Colonic mucosa (tissue), 4 donors: ENCODE measurements at regions not wholly inside any gene's neighbourhood (a gene's known extent, or its start where the extent isn't known, plus 50 kb on each side); places are given as distances from the start of the nearest gene placed in this dataset.
A peak's percentile ranks its signal among the peaks of the same experiment; 100 is the strongest.

Experiments
- DNase-seq: peaks from one replicate; pipeline ENCODE4 v3.0.0-alpha.2; 2020
- H3K27ac ChIP-seq: fragments of 200-600 bp; one replicate; pipeline ENCODE4 v1.8.0; 2021
- H3K27me3 ChIP-seq: fragments of 200-600 bp; one replicate; pipeline ENCODE4 v1.8.0; 2021
- H3K36me3 ChIP-seq: fragments of 200-600 bp; one replicate; pipeline ENCODE4 v1.8.0; 2021
- H3K4me1 ChIP-seq: fragments of 200-600 bp; one replicate; pipeline ENCODE4 v1.8.0; 2021; ENCODE audit warnings: mild to moderate bottlenecking
- H3K4me3 ChIP-seq: fragments of 200-600 bp; one replicate; pipeline ENCODE4 v1.8.0; 2021
- H3K9ac ChIP-seq, 2 donors: one replicate each; pipeline ENCODE4 v1.7.0; 2013; ENCODE audit warnings: control low read depth in 2 of 2, low read depth in 2 of 2, low read length in 2 of 2
- H3K9me3 ChIP-seq: fragments of 200-600 bp; one replicate; pipeline ENCODE4 v1.8.0; 2021
- intact Hi-C: fragments of 100-400 bp; cut with DNase I; formaldehyde crosslinking; loops from one replicate; pipeline ENCODE4 v1.14.1; 2022
- TF ChIP-seq, protein P1 (sequence below): fragments of 200-600 bp; IDR thresholded peaks from one replicate; pipeline ENCODE4 v1.8.0; 2022; ENCODE audit warnings: antibody characterized with exemption, mild to moderate bottlenecking
- donor health status: healthy.
- donor health status: DM: no; HTN: no; CAD: no.
- donor health status: DM: no; HTN: no; CAD: no.

- no peak overlapping the region for H3K4me3 ChIP-seq
- no peak overlapping the region for H3K27ac ChIP-seq
- no peak for DNase-seq
- no peaks in the 10 kb centered on the region for H3K4me1 ChIP-seq
- TF ChIP-seq, protein P1, sequence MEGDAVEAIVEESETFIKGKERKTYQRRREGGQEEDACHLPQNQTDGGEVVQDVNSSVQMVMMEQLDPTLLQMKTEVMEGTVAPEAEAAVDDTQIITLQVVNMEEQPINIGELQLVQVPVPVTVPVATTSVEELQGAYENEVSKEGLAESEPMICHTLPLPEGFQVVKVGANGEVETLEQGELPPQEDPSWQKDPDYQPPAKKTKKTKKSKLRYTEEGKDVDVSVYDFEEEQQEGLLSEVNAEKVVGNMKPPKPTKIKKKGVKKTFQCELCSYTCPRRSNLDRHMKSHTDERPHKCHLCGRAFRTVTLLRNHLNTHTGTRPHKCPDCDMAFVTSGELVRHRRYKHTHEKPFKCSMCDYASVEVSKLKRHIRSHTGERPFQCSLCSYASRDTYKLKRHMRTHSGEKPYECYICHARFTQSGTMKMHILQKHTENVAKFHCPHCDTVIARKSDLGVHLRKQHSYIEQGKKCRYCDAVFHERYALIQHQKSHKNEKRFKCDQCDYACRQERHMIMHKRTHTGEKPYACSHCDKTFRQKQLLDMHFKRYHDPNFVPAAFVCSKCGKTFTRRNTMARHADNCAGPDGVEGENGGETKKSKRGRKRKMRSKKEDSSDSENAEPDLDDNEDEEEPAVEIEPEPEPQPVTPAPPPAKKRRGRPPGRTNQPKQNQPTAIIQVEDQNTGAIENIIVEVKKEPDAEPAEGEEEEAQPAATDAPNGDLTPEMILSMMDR, result no peak
- H3K27me3 ChIP-seq, result no peaks in the 10 kb centered on the region
- no peaks in the 10 kb centered on the region for H3K9me3 ChIP-seq
- intact Hi-C loops, result no loop called here
- H3K36me3 ChIP-seq, result no peaks in the 10 kb centered on the region
- no peak overlapping the region for H3K9ac ChIP-seq
Measured at GRCh38 chr2:239504643-239505235, 103.9 kb upstream of the HDAC4 start.

DNA sequence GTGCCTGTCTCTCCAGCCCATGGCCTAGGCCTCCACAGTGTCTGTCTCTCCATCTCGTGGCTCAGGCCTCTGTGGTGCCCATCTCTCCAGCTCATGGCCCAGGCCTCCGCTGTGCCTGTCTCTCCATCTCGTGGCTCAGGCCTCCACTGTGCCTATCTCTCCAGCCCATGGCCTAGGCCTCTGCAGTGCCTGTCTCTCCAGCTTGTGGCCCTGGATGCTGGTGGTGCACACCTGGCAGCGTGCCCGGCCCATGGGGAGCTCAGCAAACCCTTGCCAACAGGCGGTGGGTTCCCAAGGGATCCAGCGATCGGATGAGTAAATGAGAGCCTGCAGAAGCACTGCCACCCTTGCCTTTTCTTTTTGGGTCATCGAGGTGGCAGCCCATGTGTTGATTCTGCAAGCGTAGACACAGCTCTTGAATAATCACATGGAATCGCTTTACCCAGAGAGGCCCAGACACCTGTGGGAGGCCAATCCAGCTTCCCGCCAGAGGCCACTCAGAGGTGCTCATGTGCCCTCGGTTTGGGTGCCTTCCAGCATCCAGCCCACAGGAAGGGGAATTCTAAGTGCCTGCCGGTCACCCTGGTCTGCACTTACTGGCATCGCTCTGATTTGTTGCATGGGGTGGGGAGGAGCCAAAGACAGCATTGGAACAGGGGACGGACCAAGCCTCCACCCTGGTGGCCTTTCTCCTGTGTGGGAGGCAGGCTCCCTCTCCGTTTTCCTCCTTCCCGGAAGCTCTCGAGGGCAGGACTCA is 101.8 kb upstream of the HDAC4 start:
- intact Hi-C loops, result no loop called here
- no peaks in the 10 kb centered on the region for H3K27me3 ChIP-seq
- H3K36me3 ChIP-seq, result no peaks in the 10 kb centered on the region
- no peak overlapping the region for H3K27ac ChIP-seq
- H3K4me3 ChIP-seq, result no peak overlapping the region
- no peaks in the 10 kb centered on the region for H3K9me3 ChIP-seq
- no peak for DNase-seq
- TF ChIP-seq, protein P1, result no peak
- no peaks in the 10 kb centered on the region for H3K4me1 ChIP-seq
- no peak overlapping the region for H3K9ac ChIP-seq

- no peak for DNase-seq
- Histone ChIP-seq H3K9ac (no peak overlapping the region), H3K4me3 (no peak overlapping the region), H3K9me3 (no peaks in the 10 kb centered on the region), H3K27ac (peak overlapping the region; percentile 53), H3K27me3 (no peaks in the 10 kb centered on the region), H3K4me1 (no peaks in the 10 kb centered on the region), H3K36me3 (no peaks in the 10 kb centered on the region)
- intact Hi-C loops, result no loop called here
- TF ChIP-seq, protein P1, result no peak
Measured at GRCh38 chr2:239500574-239501550, 100.0 kb upstream of the HDAC4 start.

DNA sequence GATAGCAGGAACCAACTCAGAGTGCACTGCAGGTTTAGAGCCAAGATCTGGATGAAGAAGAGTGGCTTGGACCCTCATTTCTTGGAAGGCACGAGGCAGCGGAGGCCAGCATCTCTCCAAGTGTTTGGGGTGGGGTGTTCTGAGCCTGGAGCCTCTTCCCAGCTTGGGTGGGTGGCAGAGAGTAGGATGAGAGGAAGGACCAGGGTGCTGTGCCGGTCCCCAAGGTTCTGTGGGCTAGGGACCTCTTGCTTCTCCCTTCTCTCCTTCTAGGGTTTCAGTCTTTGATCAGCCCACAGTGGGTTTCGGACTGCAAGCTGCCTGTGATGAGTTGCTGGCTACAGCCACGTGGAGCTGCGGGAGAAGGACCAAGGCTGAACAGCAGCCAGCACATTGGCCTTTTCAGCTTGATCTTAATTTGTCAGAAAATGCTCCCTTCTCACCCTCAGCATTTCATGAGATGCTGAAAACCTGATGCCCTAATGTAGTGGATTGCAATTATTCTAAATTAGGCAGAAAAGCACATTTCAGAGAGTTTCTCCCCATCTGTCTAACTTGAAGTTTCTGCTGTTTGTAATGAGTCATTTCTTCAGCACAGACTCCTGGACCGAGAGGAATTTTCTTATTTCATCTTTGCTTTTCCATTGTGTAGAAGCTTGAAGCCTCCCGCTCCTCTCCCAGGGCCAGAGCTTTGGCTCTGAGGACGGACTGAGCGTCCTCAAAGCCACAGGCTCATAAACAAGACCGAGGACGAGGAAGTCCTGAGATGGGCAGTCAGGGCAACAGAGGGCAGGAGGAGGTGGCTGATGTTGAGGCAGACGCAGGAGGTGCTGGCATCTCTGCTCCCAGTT is 99.1 kb upstream of the HDAC4 start:
- no peak overlapping the region for H3K9ac ChIP-seq
- TF ChIP-seq, protein P1, result no peak
- H3K27ac ChIP-seq, result peak overlapping the region; percentile 53
- H3K9me3 ChIP-seq, result no peaks in the 10 kb centered on the region
- H3K36me3 ChIP-seq, result no peaks in the 10 kb centered on the region
- H3K27me3 ChIP-seq, result no peaks in the 10 kb centered on the region
- H3K4me3 ChIP-seq, result no peak overlapping the region
- no peaks in the 10 kb centered on the region for H3K4me1 ChIP-seq
- no peak for DNase-seq
- intact Hi-C loops, result no loop called here
